Hematopoietic multipotent progenitor cell treated with erythropoietin and hydrocortisone succinate and interleukin-3 and kit ligand, for 17 days (in vitro differentiated cells): ENCODE measurements at regions not wholly inside any gene's neighbourhood (a gene's known extent, or its start where the extent isn't known, plus 50 kb on each side); places are given as distances from the start of the nearest gene placed in this dataset.

Experiments used
- DNase-seq: peaks from one replicate; pipeline ENCODE4 v3.0.0-alpha.2; 2015; ENCODE audit warnings: low spot score

- DNase-seq = no peak
These were observed 495.5 kb upstream of the CFAP20DC start for GRCh38 chr3:59545374-59545773.

GRCh38 chr3:59542276-59542675 lies 492.5 kb upstream of the CFAP20DC start:
- no peak for DNase-seq

GRCh38 chr3:59540696-59541095 lies 490.9 kb upstream of the CFAP20DC start:
- DNase-seq = no peak

- DNase-seq = no peak
These were observed 490.4 kb upstream of the CFAP20DC start for GRCh38 chr3:59540241-59540640.

- DNase-seq = no peak
These were observed 489.1 kb upstream of the CFAP20DC start for GRCh38 chr3:59538753-59539432.

GRCh38 chr3:59535791-59536221 lies 486.0 kb upstream of the CFAP20DC start:
- DNase-seq = no peak

- no peak for DNase-seq
These were observed 482.2 kb upstream of the CFAP20DC start for GRCh38 chr3:59531994-59532393.

GRCh38 chr3:59531066-59531745 lies 481.4 kb upstream of the CFAP20DC start:
- no peak for DNase-seq

- no peak for DNase-seq
These were observed 478.4 kb upstream of the CFAP20DC start for GRCh38 chr3:59528251-59528650.

GRCh38 chr3:59527493-59527892 lies 477.7 kb upstream of the CFAP20DC start:
- DNase-seq = no peak

GRCh38 chr3:59526999-59527398 lies 477.2 kb upstream of the CFAP20DC start:
- DNase-seq = no peak

- no peak for DNase-seq
These were observed 472.7 kb upstream of the CFAP20DC start for GRCh38 chr3:59522550-59522949.

- DNase-seq = no peak
These were observed 469.3 kb upstream of the CFAP20DC start for GRCh38 chr3:59519094-59519493.

- no peak for DNase-seq
These were observed 468.6 kb upstream of the CFAP20DC start for GRCh38 chr3:59518283-59519055.

GRCh38 chr3:59517388-59517787 lies 467.6 kb upstream of the CFAP20DC start:
- no peak for DNase-seq

- DNase-seq = no peak
These were observed 466.1 kb upstream of the CFAP20DC start for GRCh38 chr3:59515966-59516365.

GRCh38 chr3:59514865-59515482 lies 465.1 kb upstream of the CFAP20DC start:
- no peak for DNase-seq

- no peak for DNase-seq
These were observed 463.7 kb upstream of the CFAP20DC start for GRCh38 chr3:59513570-59513969.

- no peak for DNase-seq
These were observed 462.2 kb upstream of the CFAP20DC start for GRCh38 chr3:59512066-59512465.

GRCh38 chr3:59510576-59510975 lies 460.8 kb upstream of the CFAP20DC start:
- no peak for DNase-seq

GRCh38 chr3:59508273-59508672 lies 458.4 kb upstream of the CFAP20DC start:
- no peak for DNase-seq

GRCh38 chr3:59506191-59506590 lies 456.4 kb upstream of the CFAP20DC start:
- DNase-seq = no peak

GRCh38 chr3:59503441-59503840 lies 453.6 kb upstream of the CFAP20DC start:
- DNase-seq = no peak
